Occipital lobe (tissue), 1 donor: ENCODE measurements at regions not wholly inside any gene's neighbourhood (a gene's known extent, or its start where the extent isn't known, plus 50 kb on each side); places are given as distances from the start of the nearest gene placed in this dataset.
"Not testable (repeated sequence)": the region's sequence is repeated elsewhere in the genome, so short reads cannot be mapped to it uniquely, and the experiment has no call there.

Source experiments
- DNase-seq: peaks from one replicate; lab custom pipeline; 2025; lab: John Stamatoyannopoulos, UW

DNA sequence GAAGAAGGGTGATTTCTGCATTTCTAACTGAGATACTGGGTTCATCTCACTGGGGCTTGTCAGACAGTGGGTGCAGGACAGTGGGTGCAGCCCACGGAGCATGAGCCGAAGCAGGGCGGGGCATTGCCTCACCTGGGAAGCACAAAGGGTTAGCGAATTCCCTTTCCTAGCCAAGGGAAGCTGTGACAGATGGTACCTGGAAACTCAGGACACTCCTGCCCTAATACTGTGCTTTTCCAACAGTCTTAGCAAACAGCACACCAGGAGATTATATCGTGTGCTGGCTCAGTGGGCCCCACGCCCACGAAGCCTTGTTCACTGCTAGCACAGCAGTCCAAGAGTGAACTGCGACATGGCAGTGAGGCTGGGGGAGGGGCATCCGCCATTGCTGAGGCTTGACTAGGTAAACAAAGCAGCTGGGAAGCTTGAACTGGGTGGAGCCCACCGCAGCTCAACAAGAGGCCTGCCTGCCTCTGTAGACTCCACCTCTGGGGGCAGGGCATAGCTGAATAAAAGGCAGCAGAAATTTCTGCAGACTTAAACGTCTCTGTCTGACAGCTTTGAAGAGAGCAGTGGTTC lies 1057.7 kb downstream of the HACE1 start:
- not testable (repeated sequence) for DNase-seq

DNA sequence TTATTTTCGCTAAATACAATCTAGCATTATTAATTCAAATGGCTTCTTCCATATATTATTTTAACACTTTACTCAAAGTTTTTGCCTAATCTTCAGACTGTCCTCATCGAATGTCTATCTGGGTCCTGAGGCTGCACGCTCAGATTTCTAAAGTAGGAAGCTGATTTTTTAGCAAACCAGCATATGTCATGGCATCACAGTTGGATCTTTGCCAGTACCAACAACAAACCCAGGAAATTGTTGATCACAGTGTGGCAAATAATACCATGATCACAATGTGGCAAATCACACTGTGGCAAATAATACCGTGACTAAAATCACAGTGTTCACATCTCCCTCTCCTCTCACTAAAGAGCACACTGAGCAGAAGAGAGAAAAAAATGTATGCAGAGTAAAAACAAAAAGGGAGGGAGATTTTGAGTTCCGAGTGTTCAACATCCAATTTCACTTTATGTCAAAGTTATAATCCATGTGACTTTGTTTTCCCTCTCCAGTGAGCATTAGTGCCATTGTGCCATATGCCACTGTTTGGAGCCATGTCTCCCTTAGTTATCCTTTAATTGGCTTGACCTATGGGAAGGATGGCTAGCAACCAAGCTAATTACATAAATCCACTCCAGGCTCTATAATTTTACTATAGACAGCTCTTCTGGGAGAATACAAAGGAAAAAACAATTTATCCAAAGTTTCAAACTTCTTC lies 1059.6 kb downstream of the HACE1 start:
- no peak for DNase-seq

DNA sequence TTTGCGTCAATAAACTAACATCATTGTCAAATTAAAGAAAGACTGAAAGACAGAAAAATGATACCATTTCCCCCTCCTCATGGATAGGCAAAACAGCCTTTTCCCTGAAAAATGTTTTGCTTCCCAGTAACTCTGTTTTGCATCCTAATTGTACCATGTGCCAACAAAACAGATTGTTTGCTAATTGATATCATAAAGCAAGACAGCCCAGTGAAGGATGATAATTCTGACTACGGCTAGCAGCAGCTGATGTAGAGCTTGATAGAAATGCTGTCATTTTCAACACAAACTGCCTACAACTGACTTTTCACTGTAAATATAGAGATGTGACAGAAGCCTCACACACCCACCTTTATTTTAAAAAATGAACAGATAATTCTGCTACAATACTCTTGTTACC lies 1061.6 kb downstream of the HACE1 start:
- no peak for DNase-seq

DNA sequence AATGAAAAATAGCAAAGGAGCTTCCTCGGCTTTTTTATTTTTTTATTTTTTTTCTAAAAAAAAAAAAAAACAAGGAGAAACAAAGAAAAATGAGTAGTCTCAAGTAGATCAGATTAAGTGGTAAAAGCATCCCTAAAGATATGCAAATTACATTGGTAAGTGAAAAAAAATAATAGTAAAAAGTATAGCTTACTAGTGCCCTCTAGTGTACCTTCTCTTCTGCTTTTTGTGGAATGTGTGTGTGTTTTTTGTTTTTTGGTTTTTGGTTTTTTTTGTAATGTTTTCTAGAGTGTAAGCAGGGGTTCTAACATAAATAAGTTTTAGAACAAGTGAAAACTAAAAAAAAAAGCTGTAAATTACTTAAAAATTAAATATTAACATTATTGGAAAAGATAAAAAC lies 1062.0 kb downstream of the HACE1 start:
- no peak for DNase-seq

DNA sequence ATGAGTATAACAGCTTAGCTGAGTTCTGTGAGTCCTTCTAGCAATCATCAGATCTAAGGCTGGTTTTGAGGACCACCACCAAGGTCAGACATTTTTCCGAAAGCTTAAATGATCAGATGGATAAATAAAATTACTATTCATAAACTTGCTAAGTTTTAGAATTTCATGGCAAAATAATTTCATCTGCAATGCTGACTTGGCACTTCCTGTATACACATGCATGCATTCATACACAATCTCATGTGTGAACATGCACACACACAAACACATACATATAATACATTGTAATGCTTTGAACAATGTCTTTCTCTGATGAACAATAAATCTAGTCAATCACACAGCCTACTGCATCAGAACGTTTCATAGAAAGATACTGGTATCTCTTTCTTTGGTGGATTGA lies 1068.3 kb downstream of the HACE1 start:
- DNase-seq: no peak

DNA sequence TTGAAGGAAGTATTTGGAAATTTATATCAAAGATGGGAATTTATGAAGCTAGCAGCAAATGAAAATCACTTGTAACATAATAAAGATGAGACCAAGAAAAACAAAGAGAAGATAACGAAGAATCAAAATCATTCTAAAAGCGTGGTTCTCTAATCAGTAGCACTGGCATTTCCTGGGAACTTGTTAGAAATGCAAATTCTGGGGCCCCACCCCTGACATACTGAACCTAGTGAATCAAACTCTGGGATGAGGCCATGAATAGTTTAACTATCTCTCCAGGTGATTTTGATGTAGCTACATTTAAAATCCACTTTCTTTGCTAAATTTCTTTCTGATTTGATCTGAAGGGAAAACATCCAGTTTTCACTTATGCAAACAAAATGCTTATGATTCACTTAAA lies 1075.6 kb downstream of the HACE1 start:
- DNase-seq: no peak

DNA sequence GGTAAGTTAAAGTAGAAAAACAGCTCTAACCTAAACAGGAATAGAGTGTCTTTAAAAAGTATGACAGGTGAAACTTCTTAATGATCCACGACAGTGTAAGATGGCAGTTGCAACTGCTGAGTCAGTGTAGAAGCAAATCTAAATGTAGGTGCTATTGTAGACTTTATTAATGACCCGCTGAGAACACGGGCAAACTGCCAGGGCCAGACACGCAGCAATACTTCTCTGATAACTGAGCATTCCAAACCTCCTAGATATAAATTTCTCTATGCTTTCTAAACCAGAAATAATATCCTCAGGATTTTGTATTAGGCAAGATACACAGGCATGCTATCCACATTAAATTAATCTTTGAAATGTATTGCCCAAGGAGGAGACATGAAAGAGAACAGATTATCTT lies 1076.4 kb downstream of the HACE1 start:
- DNase-seq: no peak

DNA sequence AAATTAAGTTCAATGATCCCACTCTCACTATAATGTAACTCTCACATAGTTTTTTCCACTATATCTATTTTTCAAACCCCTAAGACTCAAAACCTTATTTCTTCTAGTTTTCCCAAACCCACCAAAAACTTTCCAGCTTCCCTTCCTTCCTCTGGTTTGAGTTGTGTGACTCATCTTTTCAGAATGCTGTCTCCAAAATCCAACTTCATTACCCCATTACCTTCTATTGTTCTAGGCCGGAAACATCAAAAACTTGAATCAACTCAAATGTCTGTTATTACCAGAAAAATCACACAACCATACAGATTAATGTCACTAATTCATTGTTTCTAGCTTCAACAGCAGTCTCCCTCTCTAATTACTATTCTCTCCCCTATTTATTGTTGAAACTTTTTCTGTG lies 1090.3 kb downstream of the HACE1 start:
- no peak for DNase-seq

DNA sequence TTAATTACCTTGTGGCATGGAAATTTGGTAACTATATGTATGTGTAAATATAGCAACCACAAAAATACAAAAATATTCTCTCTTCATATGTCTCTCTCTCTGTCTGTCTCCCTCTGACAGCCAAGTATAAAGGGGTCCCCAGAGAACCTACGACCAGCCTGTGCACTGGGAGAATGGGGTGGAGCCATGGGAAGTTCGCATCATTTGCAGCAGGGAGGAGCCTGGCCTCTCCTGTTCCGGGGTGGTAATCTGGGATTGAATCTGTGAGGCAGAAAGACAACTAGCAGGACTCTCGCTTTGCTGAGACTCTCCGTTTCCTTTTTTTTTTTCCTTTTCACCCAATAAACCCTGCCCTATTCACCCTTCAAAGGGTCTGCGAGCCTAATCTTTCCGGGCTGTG lies 1109.1 kb downstream of the HACE1 start:
- DNase-seq: no peak

DNA sequence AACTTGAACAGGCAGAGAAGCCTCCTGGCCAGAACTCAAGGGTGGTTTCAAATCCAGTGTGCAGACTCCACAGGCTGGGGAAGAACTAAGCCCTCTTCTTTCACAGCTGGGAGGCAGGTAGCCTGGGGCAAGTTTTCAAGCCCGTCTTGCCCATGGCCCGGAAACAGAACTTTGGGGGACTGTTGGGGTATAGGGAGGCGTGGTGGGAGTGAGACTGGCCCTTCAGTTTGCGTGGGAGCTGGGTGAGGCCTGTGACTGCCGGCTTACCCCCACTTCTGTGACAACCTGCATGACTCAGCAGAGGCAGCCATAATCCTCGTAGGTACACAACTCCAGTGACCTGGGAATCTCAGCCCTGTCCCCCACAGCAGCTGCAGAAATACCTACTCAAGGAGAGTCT lies 1125.7 kb downstream of the HACE1 start:
- no peak for DNase-seq

DNA sequence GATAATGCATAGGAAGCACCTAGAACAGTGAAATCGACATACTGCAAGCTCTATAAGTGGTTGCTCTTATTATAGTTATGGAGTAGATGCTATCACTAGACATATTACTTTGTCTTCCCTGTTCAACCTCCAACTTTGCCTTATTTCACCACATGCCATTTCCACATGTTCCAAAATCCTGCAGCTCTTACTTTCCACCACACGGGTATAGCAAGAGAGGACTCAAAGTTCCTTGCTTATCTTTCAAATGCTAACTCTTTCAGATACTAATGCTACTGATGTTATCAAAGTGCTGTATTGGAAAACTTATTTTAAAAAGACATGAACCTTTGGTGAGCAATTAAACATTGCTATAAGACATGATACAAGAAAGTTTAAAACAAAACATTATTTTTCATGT lies 1130.1 kb downstream of the HACE1 start:
- no peak for DNase-seq

DNA sequence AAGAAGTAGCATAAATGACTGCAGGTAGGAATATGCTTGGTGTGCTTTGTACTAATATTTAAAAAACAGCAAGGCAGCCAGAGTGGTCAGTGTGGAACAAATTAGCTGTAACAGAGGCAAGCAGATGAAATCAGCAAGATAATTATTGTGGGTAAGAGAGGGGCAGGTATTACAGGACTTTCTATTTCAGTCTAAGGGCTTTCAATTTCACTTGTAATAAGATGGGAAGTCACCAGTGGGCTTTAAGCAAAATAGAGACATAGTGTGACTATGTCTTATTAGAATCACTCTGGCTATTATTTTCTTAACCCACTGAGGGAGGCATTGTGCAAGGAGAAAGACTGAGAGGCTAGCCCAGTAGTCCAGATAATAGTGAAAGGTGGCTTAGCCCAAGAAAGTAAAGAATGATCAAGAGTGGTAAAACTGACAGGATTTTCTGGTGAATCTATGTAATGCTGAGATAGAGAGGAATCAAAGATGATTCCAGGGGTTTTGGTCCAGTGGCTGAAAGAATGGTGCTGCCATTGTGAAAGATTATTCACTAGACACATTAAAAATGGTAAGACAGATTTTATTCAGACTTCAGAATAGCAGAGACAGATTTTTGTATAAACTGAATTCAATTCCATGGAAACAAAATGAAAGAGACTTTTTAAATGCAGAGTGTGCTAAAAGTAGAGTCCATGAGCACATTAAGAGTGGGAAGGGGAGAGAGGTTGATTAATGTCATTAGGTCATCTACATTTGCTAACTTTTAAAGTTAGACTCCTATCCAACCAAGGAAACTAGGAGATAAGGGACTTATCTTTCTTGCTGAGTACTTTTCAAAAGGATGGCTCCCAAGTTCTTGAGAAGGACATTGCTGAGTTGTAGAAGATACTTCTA lies 1136.0 kb downstream of the HACE1 start:
- DNase-seq: no peak

DNA sequence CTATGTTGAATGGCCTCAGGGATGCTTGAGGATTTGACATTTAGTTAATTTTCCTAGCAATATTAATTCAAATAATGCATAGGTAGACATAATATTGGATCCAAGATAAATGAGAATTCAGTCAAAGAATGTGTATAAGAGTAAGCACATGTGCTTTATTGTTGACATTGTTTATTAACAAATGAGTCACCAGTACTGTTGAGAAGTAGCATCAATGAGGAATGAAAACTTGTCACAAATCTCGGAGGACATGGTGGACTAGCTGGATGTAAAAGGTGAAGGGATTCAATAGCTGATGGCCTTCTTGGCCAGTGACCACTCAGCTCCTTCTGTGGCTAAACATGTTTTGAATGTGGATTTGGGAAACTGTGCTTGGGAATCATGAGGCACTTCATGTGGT lies 1137.0 kb downstream of the HACE1 start:
- DNase-seq: no peak

DNA sequence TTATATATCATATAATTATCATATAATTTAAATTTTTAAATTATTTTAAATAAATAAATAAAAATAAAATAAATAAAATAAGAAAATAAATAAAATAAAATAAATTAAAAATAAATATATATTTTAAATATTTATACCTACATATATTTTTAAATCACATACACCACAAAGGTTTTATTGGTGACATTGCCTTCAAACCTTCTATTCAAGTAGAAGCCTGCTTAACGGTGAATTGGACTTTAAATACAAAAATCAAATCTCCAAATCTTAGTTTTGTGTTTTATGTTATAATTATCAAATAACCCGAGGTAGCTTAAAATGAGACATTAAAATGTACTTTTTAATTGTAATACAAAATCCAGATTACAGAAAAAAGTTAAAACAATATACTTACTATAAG lies 1137.8 kb downstream of the HACE1 start:
- DNase-seq: no peak

DNA sequence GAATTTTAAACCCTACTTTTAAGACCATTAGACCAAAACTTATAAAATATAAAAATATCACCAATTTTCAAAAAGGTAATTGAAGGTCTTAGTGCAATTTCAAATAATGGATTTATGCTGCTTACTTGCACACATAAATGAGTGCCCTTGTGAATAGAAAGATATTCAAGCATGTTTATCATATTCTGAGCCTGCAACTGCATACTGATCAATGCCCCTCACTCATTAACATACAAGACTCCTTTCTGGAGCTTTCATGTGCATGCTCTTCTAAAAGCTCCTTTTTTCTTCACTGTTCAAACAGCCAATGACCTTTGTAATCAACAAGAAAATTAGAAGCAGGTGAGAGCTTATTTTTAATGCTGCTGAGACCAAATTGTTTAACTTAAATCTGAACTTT lies 1139.3 kb downstream of the HACE1 start:
- no peak for DNase-seq

DNA sequence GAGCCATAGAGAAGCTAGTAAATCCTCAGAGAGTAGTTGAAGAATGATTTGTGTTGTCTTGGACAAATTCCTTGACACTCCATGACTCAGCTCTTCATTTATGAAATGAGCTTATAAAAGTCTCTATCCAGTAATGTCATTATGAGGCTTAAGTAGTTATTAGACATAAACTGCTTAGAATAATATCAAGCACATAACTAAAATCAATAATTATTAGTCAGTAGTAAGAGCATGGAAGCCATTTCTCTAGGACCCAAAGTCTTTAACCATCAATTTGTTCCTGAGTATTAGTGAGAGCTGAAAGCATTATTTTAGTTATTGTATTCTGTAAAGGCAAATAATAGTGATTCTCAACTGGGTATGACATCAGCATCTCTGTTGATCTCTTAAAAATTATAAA lies 1140.2 kb downstream of the HACE1 start:
- DNase-seq: no peak

DNA sequence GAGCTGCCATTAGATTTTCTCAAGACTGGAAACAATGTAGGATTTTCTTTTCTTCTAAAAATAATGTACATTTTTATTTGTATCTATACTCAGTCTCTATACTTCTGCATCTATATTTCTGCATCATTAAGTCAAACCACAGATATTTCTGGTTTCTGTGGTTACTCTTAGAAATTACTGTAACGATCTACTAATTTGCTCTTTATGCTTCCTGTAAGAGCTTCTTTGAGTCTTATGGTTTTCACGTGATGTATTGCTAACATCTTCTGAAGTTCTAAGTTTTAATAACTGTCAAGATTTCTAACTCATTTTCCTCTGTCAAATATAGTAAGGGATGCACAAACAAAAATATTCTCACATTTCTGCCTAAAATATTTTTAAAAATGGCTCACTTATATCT lies 1144.5 kb downstream of the HACE1 start:
- DNase-seq: no peak

DNA sequence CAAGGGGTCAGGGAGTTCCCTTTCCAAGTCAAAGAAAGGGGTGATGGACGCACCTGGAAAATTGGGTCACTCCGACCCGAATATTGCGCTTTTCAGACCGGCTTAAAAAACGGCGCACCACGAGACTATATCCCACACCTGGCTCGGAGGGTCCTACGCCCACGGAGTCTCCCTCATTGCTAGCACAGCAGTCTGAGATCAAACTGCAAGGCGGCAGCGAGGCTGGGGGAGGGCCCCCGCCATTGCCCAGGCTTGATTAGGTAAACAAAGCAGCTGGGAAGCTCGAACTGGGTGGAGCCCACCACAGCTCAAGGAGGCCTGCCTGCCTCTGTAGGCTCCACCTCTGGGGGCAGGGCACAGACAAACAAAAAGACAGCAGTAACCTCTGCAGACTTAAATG lies 1150.5 kb downstream of the HACE1 start:
- not testable (repeated sequence) for DNase-seq

DNA sequence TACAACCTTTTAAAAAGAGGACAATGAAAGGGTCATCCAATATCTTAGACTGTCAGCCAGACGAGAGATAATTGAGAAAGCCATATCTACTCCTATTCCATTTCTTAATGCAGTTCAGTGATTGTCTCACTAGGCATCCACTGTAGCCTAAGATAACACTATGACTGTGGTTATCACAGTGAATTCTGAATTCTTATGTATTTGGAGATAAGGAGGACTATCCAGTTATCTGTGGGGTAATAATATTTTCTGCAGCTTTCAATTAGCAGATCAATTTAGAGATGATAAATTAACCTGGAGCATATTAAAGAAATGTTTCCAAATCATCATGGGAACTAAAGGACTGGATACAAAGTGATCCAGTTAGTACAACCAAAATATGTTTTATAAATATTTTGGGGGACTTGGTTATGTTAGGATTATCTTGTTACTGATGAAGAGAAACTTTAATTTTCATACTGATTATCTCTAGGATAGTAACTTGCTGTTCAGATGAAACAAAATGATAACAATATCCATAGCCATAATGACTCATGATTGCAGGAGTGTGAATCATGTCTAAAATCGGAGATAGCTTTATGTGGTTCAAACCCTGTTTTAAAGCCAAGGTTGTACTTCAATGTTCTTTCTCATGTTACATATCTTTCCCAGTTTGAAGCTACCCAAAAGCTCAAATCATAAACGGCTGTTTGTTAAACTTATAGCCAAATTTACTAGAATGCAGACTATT lies 1152.0 kb downstream of the HACE1 start:
- DNase-seq: no peak

DNA sequence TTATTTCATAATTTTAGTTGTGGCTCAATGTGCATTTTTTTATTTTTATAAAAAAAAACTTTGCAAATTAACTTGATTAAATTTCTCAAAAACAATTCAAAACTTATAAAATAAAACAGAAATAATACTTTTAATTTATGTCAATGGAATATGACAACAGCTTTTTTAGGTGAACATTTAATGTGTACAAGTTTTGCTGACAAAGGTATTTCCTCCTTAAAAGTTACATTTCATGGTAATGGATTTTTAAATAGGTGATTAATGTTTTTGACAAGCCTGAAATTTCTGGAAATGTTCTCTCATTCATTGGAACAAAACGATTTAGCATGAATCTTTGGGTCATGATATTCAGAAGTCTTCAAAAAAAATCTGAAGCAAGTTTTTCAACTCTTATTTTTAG lies 1160.0 kb downstream of the HACE1 start:
- DNase-seq: no peak

DNA sequence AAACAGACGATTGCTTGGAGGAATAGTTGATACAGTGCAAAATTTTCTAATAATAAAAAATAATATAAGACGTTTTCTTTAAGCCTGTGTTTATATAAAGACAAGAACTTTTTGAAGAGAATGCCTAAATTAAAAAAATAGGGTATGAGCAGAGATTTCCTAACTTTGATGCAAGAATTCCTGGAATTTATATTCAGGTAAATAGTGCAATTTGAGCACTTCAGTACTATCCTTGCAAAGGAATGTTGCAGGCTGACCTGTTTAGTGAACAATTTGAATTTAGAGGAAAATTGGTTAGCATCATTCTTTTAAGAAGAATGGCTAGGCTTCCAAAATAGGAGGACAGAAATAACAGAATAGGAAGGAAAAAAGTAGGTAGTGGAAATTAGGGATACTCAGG lies 1172.3 kb downstream of the HACE1 start:
- DNase-seq: no peak

DNA sequence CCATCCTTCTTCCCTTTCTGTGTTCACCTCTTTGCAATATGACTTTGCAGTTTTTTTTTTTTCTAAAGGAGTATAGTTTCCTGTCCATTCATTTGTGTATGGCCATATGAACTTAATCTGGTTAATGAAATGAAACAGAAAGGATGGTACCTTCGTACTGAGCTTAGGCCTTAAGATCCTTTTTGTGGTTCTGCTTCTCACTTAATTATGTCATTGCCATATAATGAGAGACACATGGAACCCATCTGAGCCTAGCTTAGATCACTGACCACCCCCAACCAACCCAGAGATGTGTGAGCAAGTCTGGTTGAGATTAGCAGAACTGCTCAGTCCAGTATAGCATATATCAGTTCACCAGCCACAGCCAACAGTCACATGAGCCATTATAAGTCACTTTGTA lies 1179.6 kb downstream of the HACE1 start:
- no peak for DNase-seq
